ENCODE measurements at regions not wholly inside any gene's neighbourhood (a gene's known extent, or its start where the extent isn't known, plus 50 kb on each side); places are given as distances from the start of the nearest gene placed in this dataset.

DNA sequence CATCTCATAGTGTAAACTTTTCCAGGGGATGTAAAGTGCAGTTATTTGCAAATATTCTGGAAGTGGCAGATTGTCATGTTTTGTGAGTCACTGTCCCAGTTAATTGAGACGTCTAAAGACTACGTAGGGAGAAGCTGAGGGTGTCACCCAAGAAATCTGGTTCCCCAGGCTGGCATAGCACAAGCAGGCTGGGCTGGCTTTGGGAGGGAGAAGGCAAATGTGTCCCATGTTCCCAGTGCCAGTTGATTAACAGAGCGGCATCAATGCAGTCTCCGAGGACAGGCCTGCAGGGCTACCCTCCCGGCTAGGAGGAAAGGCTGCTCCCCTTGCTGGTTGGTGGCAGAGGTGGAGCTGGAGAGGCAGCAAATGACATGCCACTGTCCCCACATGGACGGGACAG, 388.3 kb upstream of the MKI67 start:
- Histone ChIP-seq H3K4me2 (ENCODE audit: low read depth, low read length, poor library complexity, severe bottlenecking) (no peak overlapping the region), H3K9ac (ENCODE audit: low read length) (no peak overlapping the region), H3K36me3 (ENCODE audit: insufficient read depth, low read length) (no peaks in the 10 kb centered on the region), H2AFZ (ENCODE audit: low read length) (no peak overlapping the region), H3K4me1 (ENCODE audit: low read length) (no peaks in the 10 kb centered on the region), H3K27ac (ENCODE audit: low read length) (no peak overlapping the region), H3K4me3 (ENCODE audit: low read length) (no peak overlapping the region), H3K79me2 (ENCODE audit: low read length) (no peaks in the 10 kb centered on the region), H3K27me3 (ENCODE audit: low read length) (no peaks in the 10 kb centered on the region), H3K9me2 (replicated peaks; ENCODE audit: insufficient read depth, low read length) (no peaks in the 10 kb centered on the region), H3K9me3 (ENCODE audit: low read length) (no peaks in the 10 kb centered on the region), H4K20me1 (ENCODE audit: insufficient read depth, low read depth, low read length) (no peaks in the 10 kb centered on the region)
- DNase-seq = no peak

DNA sequence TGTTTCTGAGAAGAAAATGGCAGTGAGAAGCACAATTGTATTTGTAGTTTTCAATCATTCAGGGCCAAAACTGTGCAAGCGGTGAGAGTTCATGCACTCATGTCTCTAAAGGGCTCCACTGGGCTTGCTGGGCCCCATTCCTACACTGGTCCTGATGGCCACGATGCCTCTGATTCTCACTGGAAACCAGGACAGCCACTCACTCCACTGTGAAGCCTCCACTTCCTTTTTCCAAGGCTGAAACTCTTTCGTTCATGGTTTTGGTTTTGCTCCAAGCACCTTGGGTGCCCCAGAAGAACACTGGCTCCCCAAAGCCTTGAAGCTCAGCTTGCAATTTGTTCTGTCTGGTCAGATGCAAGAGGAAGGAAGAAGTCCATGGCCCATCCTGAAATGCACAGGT, 390.0 kb upstream of the MKI67 start:
- H3K9me2 ChIP-seq (replicated peaks; ENCODE audit: insufficient read depth, low read length) = no peaks in the 10 kb centered on the region
- H3K27ac ChIP-seq (ENCODE audit: low read length) = no peak overlapping the region
- H3K4me2 ChIP-seq (ENCODE audit: low read depth, low read length, poor library complexity, severe bottlenecking) = no peak overlapping the region
- H3K4me3 ChIP-seq (ENCODE audit: low read length) = no peak overlapping the region
- no peaks in the 10 kb centered on the region for H3K27me3 ChIP-seq (ENCODE audit: low read length)
- H4K20me1 ChIP-seq (ENCODE audit: insufficient read depth, low read depth, low read length) = no peaks in the 10 kb centered on the region
- H3K9ac ChIP-seq (ENCODE audit: low read length) = no peak overlapping the region
- no peaks in the 10 kb centered on the region for H3K79me2 ChIP-seq (ENCODE audit: low read length)
- no peaks in the 10 kb centered on the region for H3K9me3 ChIP-seq (ENCODE audit: low read length)
- H3K4me1 ChIP-seq (ENCODE audit: low read length) = no peaks in the 10 kb centered on the region
- H3K36me3 ChIP-seq (ENCODE audit: insufficient read depth, low read length) = no peaks in the 10 kb centered on the region
- no peak overlapping the region for H2AFZ ChIP-seq (ENCODE audit: low read length)
- no peak for DNase-seq

DNA sequence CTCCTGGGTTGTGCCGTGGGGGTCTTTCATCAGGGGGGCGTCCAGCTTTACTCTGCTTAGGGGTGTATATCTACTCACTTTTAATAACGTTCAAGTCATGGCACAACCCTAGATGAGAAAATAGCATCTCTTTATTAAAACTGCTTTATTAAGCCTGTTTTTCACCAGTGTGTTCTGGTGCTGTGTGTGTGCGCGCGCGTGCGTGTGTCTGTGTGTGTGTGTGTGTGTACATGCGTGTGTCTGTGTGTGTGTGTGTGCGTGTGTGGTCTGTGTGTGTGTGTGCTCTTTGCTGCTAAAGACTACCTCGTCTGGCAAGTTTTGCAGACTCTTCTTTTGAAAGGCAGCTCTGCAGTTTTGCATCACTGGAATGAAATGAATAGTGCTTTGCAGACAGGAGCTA, 390.9 kb upstream of the MKI67 start:
- Histone ChIP-seq H3K4me3 (ENCODE audit: low read length) (no peak overlapping the region), H3K27ac (ENCODE audit: low read length) (no peak overlapping the region), H2AFZ (ENCODE audit: low read length) (no peak overlapping the region), H3K4me2 (ENCODE audit: low read depth, low read length, poor library complexity, severe bottlenecking) (no peak overlapping the region), H3K9me2 (replicated peaks; ENCODE audit: insufficient read depth, low read length) (no peaks in the 10 kb centered on the region), H4K20me1 (ENCODE audit: insufficient read depth, low read depth, low read length) (no peaks in the 10 kb centered on the region), H3K36me3 (ENCODE audit: insufficient read depth, low read length) (no peaks in the 10 kb centered on the region), H3K4me1 (ENCODE audit: low read length) (no peaks in the 10 kb centered on the region), H3K9me3 (ENCODE audit: low read length) (no peaks in the 10 kb centered on the region), H3K27me3 (ENCODE audit: low read length) (no peaks in the 10 kb centered on the region), H3K79me2 (ENCODE audit: low read length) (no peaks in the 10 kb centered on the region), H3K9ac (ENCODE audit: low read length) (no peak overlapping the region)
- no peak for DNase-seq

DNA sequence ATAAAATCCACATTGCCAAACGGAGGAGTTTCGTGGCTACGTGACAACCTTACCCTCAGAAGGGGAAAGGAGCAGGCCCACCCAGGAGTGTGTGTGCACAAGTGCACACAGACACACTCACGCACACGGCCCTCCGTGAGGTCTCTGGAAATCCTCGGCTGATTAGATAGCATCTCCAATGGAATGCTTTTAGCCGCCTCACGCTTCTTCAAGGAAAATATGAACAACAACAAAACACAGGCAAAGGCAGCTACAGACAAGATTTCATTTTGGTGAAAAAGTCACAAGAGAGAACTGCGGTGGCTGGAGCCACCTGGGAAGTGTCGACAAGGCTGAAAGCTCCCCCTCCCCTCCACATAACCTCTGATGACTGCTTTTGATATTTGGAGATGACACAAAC, 391.8 kb upstream of the MKI67 start:
- DNase-seq = no peak
- H3K9me3 ChIP-seq (ENCODE audit: low read length) = no peaks in the 10 kb centered on the region
- no peaks in the 10 kb centered on the region for H3K27me3 ChIP-seq (ENCODE audit: low read length)
- H3K27ac ChIP-seq (ENCODE audit: low read length) = no peak overlapping the region
- no peak overlapping the region for H3K9ac ChIP-seq (ENCODE audit: low read length)
- H4K20me1 ChIP-seq (ENCODE audit: insufficient read depth, low read depth, low read length) = no peaks in the 10 kb centered on the region
- no peaks in the 10 kb centered on the region for H3K79me2 ChIP-seq (ENCODE audit: low read length)
- no peaks in the 10 kb centered on the region for H3K36me3 ChIP-seq (ENCODE audit: insufficient read depth, low read length)
- no peak overlapping the region for H3K4me2 ChIP-seq (ENCODE audit: low read depth, low read length, poor library complexity, severe bottlenecking)
- H3K9me2 ChIP-seq (replicated peaks; ENCODE audit: insufficient read depth, low read length) = no peaks in the 10 kb centered on the region
- no peak overlapping the region for H2AFZ ChIP-seq (ENCODE audit: low read length)
- no peaks in the 10 kb centered on the region for H3K4me1 ChIP-seq (ENCODE audit: low read length)
- H3K4me3 ChIP-seq (ENCODE audit: low read length) = no peak overlapping the region

DNA sequence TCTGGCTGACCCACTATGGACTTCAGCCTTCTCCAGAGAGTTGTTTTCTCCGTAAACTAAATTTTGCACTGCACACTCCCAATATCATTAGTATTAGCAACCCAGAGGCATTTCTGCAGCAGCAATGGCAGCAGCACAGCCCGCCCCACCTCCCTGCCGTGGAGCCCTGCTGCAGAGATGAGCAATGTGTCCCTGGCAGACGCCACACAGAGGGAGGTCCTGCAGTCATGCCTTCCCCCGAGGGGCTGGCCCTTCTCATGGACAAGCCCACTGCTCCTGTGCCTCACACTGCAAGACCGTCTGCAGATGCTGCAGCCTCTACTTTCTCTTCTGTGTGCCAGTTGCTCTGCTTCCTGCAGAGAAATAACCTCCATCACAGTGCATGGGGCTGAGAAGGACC, 393.4 kb upstream of the MKI67 start:
- Histone ChIP-seq H3K36me3 (ENCODE audit: insufficient read depth, low read length) (no peaks in the 10 kb centered on the region), H3K4me3 (ENCODE audit: low read length) (no peak overlapping the region), H3K79me2 (ENCODE audit: low read length) (no peaks in the 10 kb centered on the region), H3K27me3 (ENCODE audit: low read length) (no peaks in the 10 kb centered on the region), H3K4me1 (ENCODE audit: low read length) (no peaks in the 10 kb centered on the region), H3K4me2 (ENCODE audit: low read depth, low read length, poor library complexity, severe bottlenecking) (no peak overlapping the region), H2AFZ (ENCODE audit: low read length) (no peak overlapping the region), H4K20me1 (ENCODE audit: insufficient read depth, low read depth, low read length) (no peaks in the 10 kb centered on the region), H3K27ac (ENCODE audit: low read length) (no peak overlapping the region), H3K9ac (ENCODE audit: low read length) (no peak overlapping the region), H3K9me2 (replicated peaks; ENCODE audit: insufficient read depth, low read length) (no peaks in the 10 kb centered on the region), H3K9me3 (ENCODE audit: low read length) (no peaks in the 10 kb centered on the region)
- no peak for DNase-seq

DNA sequence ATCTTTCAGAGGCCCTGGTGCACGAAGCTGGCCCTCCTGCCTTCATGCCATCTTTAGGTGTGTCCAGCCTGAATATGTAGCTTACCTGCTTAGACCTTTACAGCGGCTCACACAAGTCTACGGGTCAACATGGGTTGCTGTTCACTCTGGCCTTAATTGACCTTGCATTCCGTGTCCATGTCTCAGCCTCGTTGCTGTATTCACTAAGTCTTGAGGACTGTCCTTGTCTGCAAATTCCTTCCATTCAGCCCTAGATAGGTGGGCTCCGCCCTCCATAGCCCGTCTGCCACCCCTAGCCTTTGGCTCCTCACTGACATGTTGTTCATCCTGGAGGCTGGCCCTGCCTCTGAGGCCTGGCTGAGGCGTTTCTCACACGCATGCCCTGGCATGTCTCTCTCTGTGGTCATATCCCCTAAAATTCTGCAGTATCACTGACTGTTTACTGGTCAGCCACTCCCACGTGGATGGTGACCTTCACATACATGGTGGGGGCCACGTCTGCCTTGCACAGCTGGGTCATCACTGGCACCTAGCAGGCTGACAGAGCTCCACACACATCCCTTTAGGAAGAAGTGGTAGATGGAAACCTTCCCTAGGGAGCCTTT, 394.1 kb upstream of the MKI67 start:
- no peak overlapping the region for H3K9ac ChIP-seq (ENCODE audit: low read length)
- H3K4me3 ChIP-seq (ENCODE audit: low read length) = no peak overlapping the region
- no peak overlapping the region for H3K27ac ChIP-seq (ENCODE audit: low read length)
- no peaks in the 10 kb centered on the region for H3K36me3 ChIP-seq (ENCODE audit: insufficient read depth, low read length)
- no peak for DNase-seq
- no peak overlapping the region for H3K4me2 ChIP-seq (ENCODE audit: low read depth, low read length, poor library complexity, severe bottlenecking)
- no peaks in the 10 kb centered on the region for H3K4me1 ChIP-seq (ENCODE audit: low read length)
- H3K9me2 ChIP-seq (replicated peaks; ENCODE audit: insufficient read depth, low read length) = no peaks in the 10 kb centered on the region
- H3K79me2 ChIP-seq (ENCODE audit: low read length) = no peaks in the 10 kb centered on the region
- H4K20me1 ChIP-seq (ENCODE audit: insufficient read depth, low read depth, low read length) = no peaks in the 10 kb centered on the region
- H3K27me3 ChIP-seq (ENCODE audit: low read length) = no peaks in the 10 kb centered on the region
- H2AFZ ChIP-seq (ENCODE audit: low read length) = no peak overlapping the region
- no peaks in the 10 kb centered on the region for H3K9me3 ChIP-seq (ENCODE audit: low read length)

DNA sequence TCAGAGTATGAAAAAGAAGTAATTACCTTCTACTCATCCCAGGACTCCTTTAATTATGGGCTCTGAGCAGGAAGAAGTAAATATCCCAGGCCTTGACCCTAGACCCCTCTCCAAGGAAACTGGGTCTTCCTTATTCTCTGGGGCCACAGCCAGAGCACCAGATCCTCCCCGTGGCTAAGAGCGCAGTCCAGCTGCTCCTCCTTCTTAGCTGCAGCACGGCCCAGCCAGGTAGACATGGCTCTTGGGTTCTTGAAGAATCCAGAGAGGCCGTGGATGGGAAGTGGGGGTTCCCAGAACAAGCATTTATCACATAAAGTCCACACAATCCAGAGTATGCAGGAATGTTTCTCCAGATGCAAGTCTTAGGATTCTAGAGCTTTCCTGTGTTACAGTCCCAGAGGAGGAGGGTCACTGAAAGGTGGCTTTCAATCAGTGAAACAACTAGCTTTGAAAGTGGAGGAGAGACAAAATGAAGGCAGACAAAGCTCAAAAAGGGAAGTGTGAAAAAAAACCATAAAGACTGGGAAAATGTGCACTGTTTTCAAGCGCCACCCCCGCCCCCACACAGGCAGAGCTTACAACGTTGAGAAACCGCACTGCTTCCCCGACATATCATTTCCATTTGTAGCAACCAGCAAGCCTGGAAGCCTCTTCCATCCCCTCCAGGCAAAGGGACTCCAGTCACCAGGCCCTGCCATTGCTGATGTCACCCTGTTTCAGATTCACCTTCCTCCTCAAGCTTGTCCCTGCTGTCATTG, 396.5 kb upstream of the MKI67 start:
- no peak overlapping the region for H3K9ac ChIP-seq (ENCODE audit: low read length)
- H3K4me1 ChIP-seq (ENCODE audit: low read length) = no peaks in the 10 kb centered on the region
- no peaks in the 10 kb centered on the region for H3K36me3 ChIP-seq (ENCODE audit: insufficient read depth, low read length)
- H3K9me3 ChIP-seq (ENCODE audit: low read length) = no peaks in the 10 kb centered on the region
- H3K9me2 ChIP-seq (replicated peaks; ENCODE audit: insufficient read depth, low read length) = no peaks in the 10 kb centered on the region
- no peaks in the 10 kb centered on the region for H4K20me1 ChIP-seq (ENCODE audit: insufficient read depth, low read depth, low read length)
- no peak overlapping the region for H3K27ac ChIP-seq (ENCODE audit: low read length)
- DNase-seq = no peak
- H2AFZ ChIP-seq (ENCODE audit: low read length) = no peak overlapping the region
- H3K79me2 ChIP-seq (ENCODE audit: low read length) = no peaks in the 10 kb centered on the region
- no peaks in the 10 kb centered on the region for H3K27me3 ChIP-seq (ENCODE audit: low read length)
- no peak overlapping the region for H3K4me2 ChIP-seq (ENCODE audit: low read depth, low read length, poor library complexity, severe bottlenecking)
- H3K4me3 ChIP-seq (ENCODE audit: low read length) = no peak overlapping the region

DNA sequence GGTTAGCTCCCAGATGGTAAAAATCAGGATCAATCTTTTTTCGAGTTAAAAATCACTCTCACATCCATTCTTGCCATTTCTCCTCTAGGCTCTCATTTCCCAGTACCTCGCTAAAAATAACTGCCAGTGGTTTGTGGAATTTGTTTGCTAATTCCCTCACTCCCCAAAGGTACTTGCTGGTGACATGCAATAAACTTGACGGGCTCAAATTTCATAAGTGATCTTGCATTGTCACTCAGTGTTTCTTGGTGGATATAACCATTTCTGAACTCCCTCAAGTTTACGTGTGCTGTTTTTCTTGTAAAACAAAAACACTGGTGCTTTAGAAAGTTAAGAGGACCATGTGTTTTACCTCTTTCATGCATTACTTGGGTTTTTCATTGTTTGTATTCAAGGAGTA, 399.2 kb upstream of the MKI67 start:
- no peak overlapping the region for H3K9ac ChIP-seq (ENCODE audit: low read length)
- no peaks in the 10 kb centered on the region for H3K4me1 ChIP-seq (ENCODE audit: low read length)
- no peaks in the 10 kb centered on the region for H4K20me1 ChIP-seq (ENCODE audit: insufficient read depth, low read depth, low read length)
- no peak overlapping the region for H3K4me2 ChIP-seq (ENCODE audit: low read depth, low read length, poor library complexity, severe bottlenecking)
- no peak overlapping the region for H3K27ac ChIP-seq (ENCODE audit: low read length)
- no peaks in the 10 kb centered on the region for H3K36me3 ChIP-seq (ENCODE audit: insufficient read depth, low read length)
- H3K79me2 ChIP-seq (ENCODE audit: low read length) = no peaks in the 10 kb centered on the region
- DNase-seq = no peak
- H3K4me3 ChIP-seq (ENCODE audit: low read length) = no peak overlapping the region
- H3K9me2 ChIP-seq (replicated peaks; ENCODE audit: insufficient read depth, low read length) = no peaks in the 10 kb centered on the region
- H3K27me3 ChIP-seq (ENCODE audit: low read length) = no peaks in the 10 kb centered on the region
- H3K9me3 ChIP-seq (ENCODE audit: low read length) = no peaks in the 10 kb centered on the region
- no peak overlapping the region for H2AFZ ChIP-seq (ENCODE audit: low read length)
